ENCODE measurements at regions not wholly inside any gene's neighbourhood (a gene's known extent, or its start where the extent isn't known, plus 50 kb on each side); places are given as distances from the start of the nearest gene placed in this dataset.

DNA sequence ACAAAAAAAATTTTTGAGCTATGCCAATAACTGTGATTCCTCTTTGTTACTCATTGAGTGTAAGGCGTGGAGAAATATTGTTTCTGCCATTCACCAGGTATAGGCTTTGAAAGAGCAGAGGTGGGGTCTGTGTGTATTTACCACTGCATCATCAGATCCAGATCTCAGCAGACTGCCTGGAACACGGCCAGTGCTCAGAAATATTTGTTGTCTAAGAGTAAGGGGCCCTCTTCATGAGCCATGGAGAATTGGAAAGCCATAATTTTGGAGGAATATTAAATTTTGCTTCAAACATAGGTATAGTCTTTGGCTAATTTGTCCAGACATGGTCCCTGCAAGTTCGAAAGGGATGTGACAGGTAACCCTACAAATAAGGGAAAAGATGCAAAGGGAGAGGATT is 231.3 kb upstream of the IRF2BP2 start:
- TF ChIP-seq, protein P1, sequence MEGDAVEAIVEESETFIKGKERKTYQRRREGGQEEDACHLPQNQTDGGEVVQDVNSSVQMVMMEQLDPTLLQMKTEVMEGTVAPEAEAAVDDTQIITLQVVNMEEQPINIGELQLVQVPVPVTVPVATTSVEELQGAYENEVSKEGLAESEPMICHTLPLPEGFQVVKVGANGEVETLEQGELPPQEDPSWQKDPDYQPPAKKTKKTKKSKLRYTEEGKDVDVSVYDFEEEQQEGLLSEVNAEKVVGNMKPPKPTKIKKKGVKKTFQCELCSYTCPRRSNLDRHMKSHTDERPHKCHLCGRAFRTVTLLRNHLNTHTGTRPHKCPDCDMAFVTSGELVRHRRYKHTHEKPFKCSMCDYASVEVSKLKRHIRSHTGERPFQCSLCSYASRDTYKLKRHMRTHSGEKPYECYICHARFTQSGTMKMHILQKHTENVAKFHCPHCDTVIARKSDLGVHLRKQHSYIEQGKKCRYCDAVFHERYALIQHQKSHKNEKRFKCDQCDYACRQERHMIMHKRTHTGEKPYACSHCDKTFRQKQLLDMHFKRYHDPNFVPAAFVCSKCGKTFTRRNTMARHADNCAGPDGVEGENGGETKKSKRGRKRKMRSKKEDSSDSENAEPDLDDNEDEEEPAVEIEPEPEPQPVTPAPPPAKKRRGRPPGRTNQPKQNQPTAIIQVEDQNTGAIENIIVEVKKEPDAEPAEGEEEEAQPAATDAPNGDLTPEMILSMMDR (optimal IDR thresholded peaks at IDR 0.05 in 1 of 3, IDR thresholded peaks at IDR 0.05 in 1 of 3, conservative IDR thresholded peaks at IDR 0.05 in 1 of 3; ENCODE audit: extremely low read depth in 1 of 3, insufficient read depth in 2 of 3, low read length in 3 of 3): no peak
- TF ChIP-seq EZH2 (IDR thresholded peaks at IDR 0.05; ENCODE audit: low read length): no peak
